ENCODE measurements at regions not wholly inside any gene's neighbourhood (a gene's known extent, or its start where the extent isn't known, plus 50 kb on each side); places are given as distances from the start of the nearest gene placed in this dataset.
"Not testable (repeated sequence)": the region's sequence is repeated elsewhere in the genome, so short reads cannot be mapped to it uniquely, and the experiment has no call there.

GRCh38 chr10:62492012-62492869 lies 118.1 kb downstream of the ZNF365 start:
- DNase-seq (ENCODE audit: low read depth): no peak
- TF ChIP-seq, protein P1, sequence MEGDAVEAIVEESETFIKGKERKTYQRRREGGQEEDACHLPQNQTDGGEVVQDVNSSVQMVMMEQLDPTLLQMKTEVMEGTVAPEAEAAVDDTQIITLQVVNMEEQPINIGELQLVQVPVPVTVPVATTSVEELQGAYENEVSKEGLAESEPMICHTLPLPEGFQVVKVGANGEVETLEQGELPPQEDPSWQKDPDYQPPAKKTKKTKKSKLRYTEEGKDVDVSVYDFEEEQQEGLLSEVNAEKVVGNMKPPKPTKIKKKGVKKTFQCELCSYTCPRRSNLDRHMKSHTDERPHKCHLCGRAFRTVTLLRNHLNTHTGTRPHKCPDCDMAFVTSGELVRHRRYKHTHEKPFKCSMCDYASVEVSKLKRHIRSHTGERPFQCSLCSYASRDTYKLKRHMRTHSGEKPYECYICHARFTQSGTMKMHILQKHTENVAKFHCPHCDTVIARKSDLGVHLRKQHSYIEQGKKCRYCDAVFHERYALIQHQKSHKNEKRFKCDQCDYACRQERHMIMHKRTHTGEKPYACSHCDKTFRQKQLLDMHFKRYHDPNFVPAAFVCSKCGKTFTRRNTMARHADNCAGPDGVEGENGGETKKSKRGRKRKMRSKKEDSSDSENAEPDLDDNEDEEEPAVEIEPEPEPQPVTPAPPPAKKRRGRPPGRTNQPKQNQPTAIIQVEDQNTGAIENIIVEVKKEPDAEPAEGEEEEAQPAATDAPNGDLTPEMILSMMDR (conservative IDR thresholded peaks at IDR 0.05; ENCODE audit: low read depth, low read length): peak; percentile 72
- no peak overlapping the region for H3K4me3 ChIP-seq (ENCODE audit: low read length)

DNA sequence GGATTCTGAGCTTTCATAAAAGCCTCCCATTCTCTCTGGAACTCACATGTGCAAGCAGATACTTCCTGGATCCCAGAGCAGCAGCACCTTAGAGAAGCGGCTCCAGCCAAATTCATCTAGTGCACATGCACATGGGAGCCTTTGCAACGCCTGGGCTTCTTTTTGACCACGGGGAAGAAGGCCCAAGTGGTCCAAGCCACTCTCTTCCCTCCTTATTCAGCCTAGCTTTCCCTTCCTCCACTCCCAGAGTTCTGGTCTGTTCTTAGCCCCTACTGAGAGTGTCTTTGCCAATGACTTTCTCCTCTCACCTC lies 118.7 kb downstream of the ZNF365 start:
- TF ChIP-seq, protein P1 (conservative IDR thresholded peaks at IDR 0.05; ENCODE audit: low read depth, low read length): no peak
- DNase-seq (ENCODE audit: low read depth): no peak
- H3K4me3 ChIP-seq (ENCODE audit: low read length): no peak overlapping the region

DNA sequence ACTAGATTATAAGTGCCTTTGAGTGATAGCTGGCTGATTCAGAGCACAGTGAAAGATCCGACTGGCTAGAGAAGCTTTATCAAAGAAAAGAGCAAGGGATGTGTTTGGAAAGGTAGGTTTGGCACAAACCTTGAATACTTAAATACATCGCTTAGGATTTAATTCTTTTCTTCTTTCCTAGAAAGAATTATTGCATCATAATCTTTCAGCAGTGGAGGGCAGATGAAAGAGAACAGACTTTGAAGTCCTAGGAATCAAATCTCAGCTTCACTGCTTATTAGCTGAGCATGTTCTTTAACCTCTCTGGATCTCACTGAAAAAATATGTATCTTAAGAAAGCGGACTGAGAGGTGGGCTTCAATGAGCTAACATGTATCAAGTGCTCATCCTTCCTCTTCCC lies 122.8 kb downstream of the ZNF365 start:
- DNase-seq (ENCODE audit: low read depth): no peak
- no peak overlapping the region for H3K4me3 ChIP-seq (ENCODE audit: low read length)
- TF ChIP-seq, protein P1 (conservative IDR thresholded peaks at IDR 0.05; ENCODE audit: low read depth, low read length): no peak

DNA sequence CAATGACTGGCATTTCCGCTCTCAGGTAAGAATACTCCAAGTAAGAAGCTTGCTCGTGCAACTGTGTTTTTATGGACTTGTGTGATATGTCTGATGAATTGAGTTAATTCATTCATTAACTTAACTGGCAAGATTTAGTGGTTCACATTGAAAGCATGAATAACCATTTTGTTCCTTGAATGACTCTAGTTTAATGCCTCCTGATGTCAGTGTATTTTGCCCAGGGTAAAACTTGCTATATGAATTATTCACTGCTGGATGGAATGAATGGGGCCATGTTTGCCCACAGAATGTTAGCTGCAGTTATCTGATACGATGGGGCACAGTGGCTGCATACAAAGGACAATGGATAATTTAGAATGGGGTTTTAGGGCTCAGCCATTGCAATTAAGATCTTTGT lies 124.1 kb downstream of the ZNF365 start:
- TF ChIP-seq, protein P1 (conservative IDR thresholded peaks at IDR 0.05; ENCODE audit: low read depth, low read length): no peak
- no peak for DNase-seq (ENCODE audit: low read depth)
- H3K4me3 ChIP-seq (ENCODE audit: low read length): no peak overlapping the region

DNA sequence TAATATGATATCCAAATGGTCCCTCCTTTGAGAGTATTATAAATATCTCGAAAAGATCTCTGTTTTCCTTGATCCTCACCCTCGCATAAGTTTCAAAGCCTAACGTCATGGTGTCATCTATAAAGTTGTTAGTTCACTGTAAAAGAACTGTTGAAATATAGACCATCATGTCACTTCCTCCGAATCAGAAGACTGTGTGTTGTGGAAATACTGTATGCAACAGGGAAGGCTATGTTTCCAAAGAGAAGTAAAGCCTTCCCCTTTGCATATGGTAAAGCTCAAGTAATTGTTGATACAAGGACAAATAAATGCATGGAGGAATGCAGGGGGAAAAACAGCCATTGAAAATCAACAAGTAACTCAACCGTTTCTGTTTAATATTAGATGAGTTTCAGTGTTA lies 125.9 kb downstream of the ZNF365 start:
- not testable (repeated sequence) for DNase-seq (ENCODE audit: low read depth); H3K4me3 ChIP-seq (ENCODE audit: low read length)

DNA sequence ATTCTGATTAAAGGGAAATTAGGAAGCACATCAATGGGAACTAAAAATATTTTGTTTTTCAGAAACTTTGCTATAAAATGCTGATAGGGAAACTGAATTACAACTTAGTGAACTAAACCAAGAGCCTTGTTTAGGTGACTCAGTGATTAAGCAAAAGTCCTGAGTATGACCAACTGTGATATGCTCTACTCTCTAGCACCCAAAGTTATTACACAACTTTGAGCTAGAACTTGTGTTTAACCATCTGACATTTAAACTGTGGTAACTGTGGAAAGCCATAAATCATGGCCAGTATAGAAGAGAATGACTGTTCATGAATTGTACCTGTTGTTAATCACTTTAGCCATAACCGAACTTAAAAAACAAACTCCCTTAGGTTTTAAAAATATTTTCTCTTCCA lies 127.4 kb downstream of the ZNF365 start:
- TF ChIP-seq, protein P1 (conservative IDR thresholded peaks at IDR 0.05; ENCODE audit: low read depth, low read length): no peak
- DNase-seq (ENCODE audit: low read depth): no peak
- no peak overlapping the region for H3K4me3 ChIP-seq (ENCODE audit: low read length)

- no peak for DNase-seq (ENCODE audit: low read depth)
- TF ChIP-seq, protein P1 (conservative IDR thresholded peaks at IDR 0.05; ENCODE audit: low read depth, low read length): no peak
- H3K4me3 ChIP-seq (ENCODE audit: low read length): no peak overlapping the region
Observed at GRCh38 chr10:62502995-62503613, 128.9 kb downstream of the ZNF365 start.
